ENCODE measurements at regions not wholly inside any gene's neighbourhood (a gene's known extent, or its start where the extent isn't known, plus 50 kb on each side); places are given as distances from the start of the nearest gene placed in this dataset.

- no peak for DNase-seq (ENCODE audit: low spot score)
Observed at GRCh38 chr5:4068171-4068570, 472.5 kb downstream of the IRX1 start.

GRCh38 chr5:4078544-4078943 lies 482.9 kb downstream of the IRX1 start:
- DNase-seq (ENCODE audit: low spot score), result no peak

GRCh38 chr5:4079831-4080230 lies 484.2 kb downstream of the IRX1 start:
- no peak for DNase-seq (ENCODE audit: low spot score)

GRCh38 chr5:4080370-4080769 lies 484.7 kb downstream of the IRX1 start:
- no peak for DNase-seq (ENCODE audit: low spot score)

GRCh38 chr5:4081059-4081458 lies 485.4 kb downstream of the IRX1 start:
- no peak for DNase-seq (ENCODE audit: low spot score)

GRCh38 chr5:4081466-4081865 lies 485.8 kb downstream of the IRX1 start:
- DNase-seq (ENCODE audit: low spot score), result no peak

- DNase-seq (ENCODE audit: low spot score), result no peak
Observed at GRCh38 chr5:4082966-4083564, 487.4 kb downstream of the IRX1 start.

- DNase-seq (ENCODE audit: low spot score), result no peak
Observed at GRCh38 chr5:4083591-4084337, 488.1 kb downstream of the IRX1 start.

- no peak for DNase-seq (ENCODE audit: low spot score)
Observed at GRCh38 chr5:4086081-4086480, 490.4 kb downstream of the IRX1 start.

- no peak for DNase-seq (ENCODE audit: low spot score)
Observed at GRCh38 chr5:4087110-4087509, 491.5 kb downstream of the IRX1 start.

- DNase-seq (ENCODE audit: low spot score), result no peak
Observed at GRCh38 chr5:4089087-4089486, 493.5 kb downstream of the IRX1 start.

GRCh38 chr5:4093236-4093635 lies 497.6 kb downstream of the IRX1 start:
- no peak for DNase-seq (ENCODE audit: low spot score)

GRCh38 chr5:4093970-4094369 lies 498.3 kb downstream of the IRX1 start:
- no peak for DNase-seq (ENCODE audit: low spot score)

- no peak for DNase-seq (ENCODE audit: low spot score)
Observed at GRCh38 chr5:4095918-4096630, 500.4 kb downstream of the IRX1 start.

GRCh38 chr5:4097199-4097598 lies 501.6 kb downstream of the IRX1 start:
- DNase-seq (ENCODE audit: low spot score), result no peak

GRCh38 chr5:4098226-4098625 lies 502.6 kb downstream of the IRX1 start:
- DNase-seq (ENCODE audit: low spot score), result no peak

- no peak for DNase-seq (ENCODE audit: low spot score)
Observed at GRCh38 chr5:4099386-4099785, 503.8 kb downstream of the IRX1 start.

- DNase-seq (ENCODE audit: low spot score), result no peak
Observed at GRCh38 chr5:4100739-4101138, 505.1 kb downstream of the IRX1 start.

- no peak for DNase-seq (ENCODE audit: low spot score)
Observed at GRCh38 chr5:4101189-4101588, 505.6 kb downstream of the IRX1 start.

- no peak for DNase-seq (ENCODE audit: low spot score)
Observed at GRCh38 chr5:4104831-4105597, 509.4 kb downstream of the IRX1 start.

- DNase-seq (ENCODE audit: low spot score), result no peak
Observed at GRCh38 chr5:4108690-4109089, 513.1 kb downstream of the IRX1 start.

GRCh38 chr5:4113426-4113825 lies 517.8 kb downstream of the IRX1 start:
- DNase-seq (ENCODE audit: low spot score), result no peak

- DNase-seq (ENCODE audit: low spot score), result no peak
Observed at GRCh38 chr5:4113905-4114304, 518.3 kb downstream of the IRX1 start.
